T-helper 2 cell treated with Interferon-gamma antibody and Interleukin-4, amounts not matched to agents 5 μg/mL and 100 μg/mL, for 36 hours (primary cell): ENCODE measurements at regions not wholly inside any gene's neighbourhood (a gene's known extent, or its start where the extent isn't known, plus 50 kb on each side); places are given as distances from the start of the nearest gene placed in this dataset.

ENCODE experiments used
- DNase-seq: peaks from one replicate; pipeline ENCODE4 v3.0.0; 2021; ENCODE audit warnings: low spot score
- H3K27ac Mint-ChIP-seq: one replicate; pipeline ENCODE4 v1.8.0; 2021; ENCODE audit warnings: mild to moderate bottlenecking, mixed read lengths
- H3K27me3 Mint-ChIP-seq: one replicate; pipeline ENCODE4 v1.8.0; 2021; ENCODE audit warnings: low read depth, mixed read lengths
- H3K36me3 Mint-ChIP-seq: one replicate; pipeline ENCODE4 v1.8.0; 2021; ENCODE audit warnings: low read depth, mixed read lengths
- H3K4me1 Mint-ChIP-seq: one replicate; pipeline ENCODE4 v1.8.0; 2021; ENCODE audit warnings: low read depth, mixed read lengths
- H3K4me3 Mint-ChIP-seq: one replicate; pipeline ENCODE4 v1.8.0; 2022; ENCODE audit warnings: mild to moderate bottlenecking, moderate library complexity, mixed read lengths
- H3K9me3 Mint-ChIP-seq: one replicate; pipeline ENCODE4 v1.8.0; 2021; ENCODE audit warnings: mixed read lengths

DNA sequence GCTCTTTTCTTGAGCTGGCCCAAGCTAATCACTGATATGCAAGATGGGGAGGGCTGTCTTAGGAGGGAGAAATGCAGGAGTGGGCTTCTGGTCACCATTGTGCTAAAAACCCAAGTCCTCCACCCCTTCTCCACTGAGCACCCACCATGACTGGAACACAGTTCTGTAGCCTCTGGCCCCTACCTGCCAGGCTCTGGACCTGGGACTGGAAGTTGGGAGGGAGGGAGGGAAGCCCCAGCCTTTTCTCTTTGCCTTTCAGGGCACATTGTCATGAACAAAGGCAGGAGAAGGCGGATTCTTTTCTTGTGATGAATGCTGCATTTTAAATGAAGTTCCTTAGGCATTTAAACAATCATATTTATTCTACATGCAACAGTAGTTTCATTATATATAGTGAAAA lies 559.1 kb upstream of the TRPC7 start:
- H3K27me3 Mint-ChIP-seq: no peaks in the 10 kb centered on the region
- H3K27ac Mint-ChIP-seq: no peak overlapping the region
- no peaks in the 10 kb centered on the region for H3K36me3 Mint-ChIP-seq
- H3K4me1 Mint-ChIP-seq: no peaks in the 10 kb centered on the region
- H3K9me3 Mint-ChIP-seq: peaks cover 7% of the 10 kb centered on the region
- no peak for DNase-seq
- H3K4me3 Mint-ChIP-seq: no peak overlapping the region

DNA sequence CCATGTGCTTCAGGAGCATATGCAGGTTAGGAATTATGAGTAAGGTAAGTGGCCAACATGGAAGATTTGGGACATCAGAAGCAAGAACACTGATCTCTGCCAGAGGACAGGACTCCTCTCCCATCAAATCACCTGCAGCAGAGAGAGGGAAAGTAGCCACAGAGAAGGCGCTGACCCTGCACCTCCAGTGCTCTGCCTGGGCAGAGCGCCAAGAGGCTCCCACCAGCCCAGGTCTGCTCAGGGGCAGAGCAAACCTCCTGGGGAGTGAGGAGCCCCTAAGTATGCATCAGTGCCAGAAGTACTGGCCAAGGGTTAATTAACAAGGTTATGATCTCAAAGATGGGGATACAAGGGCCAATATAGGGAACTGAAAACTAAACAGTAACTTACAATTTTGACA lies 545.3 kb upstream of the TRPC7 start:
- H3K9me3 Mint-ChIP-seq: no peaks in the 10 kb centered on the region
- DNase-seq: no peak
- H3K36me3 Mint-ChIP-seq: no peaks in the 10 kb centered on the region
- H3K27ac Mint-ChIP-seq: no peak overlapping the region
- no peaks in the 10 kb centered on the region for H3K27me3 Mint-ChIP-seq
- no peaks in the 10 kb centered on the region for H3K4me1 Mint-ChIP-seq
- H3K4me3 Mint-ChIP-seq: no peak overlapping the region

DNA sequence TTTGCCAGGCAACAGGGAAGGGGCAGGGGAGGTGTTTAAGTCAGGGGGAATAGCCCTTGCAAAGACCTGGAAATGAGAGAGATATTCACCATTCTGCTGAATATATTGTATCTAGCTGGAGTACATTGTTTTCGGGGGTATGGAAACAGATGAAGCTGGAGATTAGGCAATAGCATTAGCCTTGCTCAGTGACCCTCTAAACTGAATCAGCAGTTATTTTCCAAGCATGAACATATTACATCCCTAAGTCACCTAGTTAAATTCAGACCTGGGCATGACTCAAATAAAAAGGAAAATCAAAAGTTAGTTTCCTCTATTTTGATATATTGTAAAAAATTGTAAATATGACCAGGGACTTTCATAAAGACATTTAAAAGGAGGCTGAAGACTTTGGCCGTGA lies 544.6 kb upstream of the TRPC7 start:
- no peaks in the 10 kb centered on the region for H3K36me3 Mint-ChIP-seq
- H3K27ac Mint-ChIP-seq: no peak overlapping the region
- H3K27me3 Mint-ChIP-seq: no peaks in the 10 kb centered on the region
- H3K4me3 Mint-ChIP-seq: no peak overlapping the region
- no peak for DNase-seq
- no peaks in the 10 kb centered on the region for H3K4me1 Mint-ChIP-seq
- no peaks in the 10 kb centered on the region for H3K9me3 Mint-ChIP-seq

DNA sequence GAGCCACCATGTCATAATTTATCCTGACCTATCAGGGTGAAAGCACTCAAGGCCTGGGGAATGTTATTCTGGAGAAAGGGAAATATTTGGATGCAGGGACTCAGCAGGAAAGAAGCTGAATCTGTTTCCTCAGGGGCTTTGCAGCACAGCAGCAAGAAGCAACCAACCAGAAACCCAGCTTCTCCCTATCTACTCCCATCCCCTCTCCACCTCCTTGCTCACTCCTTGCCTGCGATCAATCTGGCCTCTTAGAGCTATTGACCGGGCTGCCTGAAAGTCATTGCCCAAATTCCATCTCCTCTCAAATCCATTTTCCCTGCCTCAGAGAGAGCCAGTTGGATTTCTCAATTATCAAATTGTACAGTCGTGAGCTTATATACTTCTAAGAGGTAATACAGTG lies 542.0 kb upstream of the TRPC7 start:
- Mint-ChIP-seq H3K4me3 (no peak overlapping the region), H3K27me3 (no peaks in the 10 kb centered on the region), H3K4me1 (no peaks in the 10 kb centered on the region), H3K9me3 (no peaks in the 10 kb centered on the region), H3K27ac (no peak overlapping the region), H3K36me3 (no peaks in the 10 kb centered on the region)
- no peak for DNase-seq

DNA sequence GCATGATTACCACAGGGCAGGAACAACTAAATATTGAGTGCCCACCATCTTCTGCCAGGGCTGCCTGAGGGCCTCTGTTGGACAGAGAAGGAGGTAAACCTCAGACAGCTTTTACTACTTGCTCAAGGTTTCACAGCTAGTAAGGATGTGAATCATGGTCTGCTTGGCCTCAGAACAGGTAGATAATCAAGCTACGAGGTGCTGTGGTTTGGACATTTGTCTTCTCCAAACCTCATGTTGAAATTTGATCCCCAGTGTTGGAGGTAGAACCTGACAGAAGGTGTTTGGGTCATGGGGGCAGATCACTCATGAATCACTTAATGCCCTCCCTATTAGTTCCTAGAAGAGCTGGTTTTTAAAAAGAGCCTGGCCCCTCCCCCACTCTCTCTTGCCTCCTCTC lies 541.2 kb upstream of the TRPC7 start:
- no peak overlapping the region for H3K27ac Mint-ChIP-seq
- no peaks in the 10 kb centered on the region for H3K36me3 Mint-ChIP-seq
- no peak overlapping the region for H3K4me3 Mint-ChIP-seq
- H3K9me3 Mint-ChIP-seq: no peaks in the 10 kb centered on the region
- H3K4me1 Mint-ChIP-seq: no peaks in the 10 kb centered on the region
- no peaks in the 10 kb centered on the region for H3K27me3 Mint-ChIP-seq
- DNase-seq: no peak

DNA sequence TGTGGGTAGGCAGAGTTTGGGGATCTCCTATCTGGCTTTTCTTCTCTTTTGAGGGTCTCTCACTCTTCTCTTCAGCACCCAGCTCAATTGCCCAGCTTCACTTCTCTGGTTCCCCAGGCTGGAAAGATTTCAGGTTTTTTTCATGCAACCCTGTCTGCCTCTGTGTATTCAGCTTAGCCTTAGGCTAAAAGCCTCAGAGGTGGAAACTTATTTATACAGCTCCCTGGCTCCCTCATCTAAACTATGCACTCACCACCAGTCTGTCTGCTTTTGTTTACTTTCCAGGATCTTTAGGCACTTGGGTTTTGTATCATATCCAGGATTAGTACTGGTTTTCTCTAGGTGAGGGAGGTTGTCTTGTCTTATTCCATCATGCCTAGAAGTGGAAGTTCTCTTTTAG lies 540.2 kb upstream of the TRPC7 start:
- Mint-ChIP-seq H3K27ac (no peak overlapping the region), H3K9me3 (no peaks in the 10 kb centered on the region), H3K27me3 (no peaks in the 10 kb centered on the region), H3K36me3 (no peaks in the 10 kb centered on the region), H3K4me3 (no peak overlapping the region), H3K4me1 (no peaks in the 10 kb centered on the region)
- no peak for DNase-seq

DNA sequence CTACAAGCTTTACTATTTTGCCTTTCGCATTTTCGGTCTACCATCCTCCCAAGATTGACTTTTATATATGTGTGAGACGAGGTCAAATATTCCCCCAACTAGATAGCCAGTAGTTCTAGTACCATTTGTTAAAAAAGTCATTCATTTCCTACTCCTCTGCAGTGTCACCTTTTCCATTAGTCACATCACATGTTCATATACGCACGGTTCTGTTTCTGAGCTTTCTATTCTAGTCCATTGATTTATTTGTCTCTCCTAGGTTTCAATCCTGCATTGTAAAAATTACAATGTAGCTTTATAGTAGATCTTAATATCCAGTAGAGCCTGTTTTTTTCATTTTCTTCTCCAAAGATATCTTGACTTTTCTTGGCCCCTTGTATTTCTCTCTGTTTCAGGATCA lies 528.7 kb upstream of the TRPC7 start:
- Mint-ChIP-seq H3K27me3 (no peaks in the 10 kb centered on the region), H3K4me3 (no peak overlapping the region), H3K27ac (no peak overlapping the region), H3K4me1 (no peaks in the 10 kb centered on the region), H3K36me3 (no peaks in the 10 kb centered on the region), H3K9me3 (peaks cover 4% of the 10 kb centered on the region)
- DNase-seq: no peak

DNA sequence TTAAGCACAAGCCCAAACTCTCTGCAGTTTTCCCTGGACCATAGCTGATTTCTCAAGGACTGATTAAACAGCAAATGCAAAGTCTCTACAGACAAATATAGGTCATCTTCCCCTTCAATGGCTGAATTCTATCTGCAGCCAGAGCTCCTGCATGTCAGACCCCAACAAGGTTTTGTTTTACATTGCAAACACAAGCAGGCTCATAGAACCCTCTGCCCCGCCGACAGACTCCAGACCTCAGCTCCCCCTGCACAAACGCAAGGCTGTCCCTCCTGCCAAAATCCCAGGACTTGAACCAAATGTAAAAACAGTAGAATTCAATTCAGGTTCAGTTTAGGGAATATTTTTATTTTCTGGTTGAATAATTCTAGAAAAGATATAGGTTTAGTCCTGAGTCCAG lies 526.7 kb upstream of the TRPC7 start:
- Mint-ChIP-seq H3K36me3 (no peaks in the 10 kb centered on the region), H3K27me3 (no peaks in the 10 kb centered on the region), H3K27ac (no peak overlapping the region), H3K4me1 (no peaks in the 10 kb centered on the region), H3K4me3 (no peak overlapping the region), H3K9me3 (no peaks in the 10 kb centered on the region)
- DNase-seq: no peak

DNA sequence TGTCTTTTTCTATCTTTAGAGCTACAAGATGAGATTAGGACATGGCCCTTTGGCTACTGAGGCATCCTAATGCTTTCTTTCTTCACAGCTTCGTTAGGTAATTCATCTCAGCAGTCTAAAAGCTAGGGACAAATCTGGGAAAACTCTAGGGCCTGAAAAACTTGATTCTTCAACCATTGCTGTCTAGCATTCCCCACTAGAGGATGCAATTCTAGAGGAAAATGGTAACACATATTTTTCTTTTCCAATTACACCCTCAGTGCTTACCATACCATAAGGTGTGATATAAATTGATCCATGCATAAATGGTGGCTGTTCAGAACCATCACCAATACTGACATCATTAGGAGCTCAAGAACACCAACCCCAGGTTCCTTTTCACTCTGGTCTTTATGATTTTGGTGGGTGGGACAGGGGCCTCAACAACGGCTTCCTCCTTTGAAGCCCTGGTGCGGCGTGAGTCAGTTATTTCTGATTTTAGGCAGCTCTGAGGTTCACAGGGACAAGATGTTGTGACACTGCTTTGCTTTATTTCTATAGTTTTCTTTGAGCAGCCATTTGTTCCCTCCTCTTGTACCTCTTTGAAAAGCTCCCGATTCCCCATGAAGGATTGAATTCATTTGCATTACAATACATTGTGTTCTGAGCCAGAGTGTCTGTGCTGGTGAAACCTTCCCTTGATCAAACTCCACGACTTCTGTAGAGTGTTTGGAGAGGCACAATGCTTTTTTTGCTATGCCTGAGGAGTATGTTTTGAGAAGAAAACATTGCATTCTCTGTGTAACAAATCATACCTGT lies 526.0 kb upstream of the TRPC7 start:
- no peaks in the 10 kb centered on the region for H3K4me1 Mint-ChIP-seq

GRCh38 chr5:136890431-136891148 lies 525.2 kb upstream of the TRPC7 start:
- Mint-ChIP-seq H3K36me3 (no peaks in the 10 kb centered on the region), H3K27me3 (no peaks in the 10 kb centered on the region), H3K4me3 (no peak overlapping the region), H3K9me3 (no peaks in the 10 kb centered on the region), H3K27ac (no peak overlapping the region), H3K4me1 (no peaks in the 10 kb centered on the region)
- no peak for DNase-seq

More for the DNA sequence above, 526.0 kb upstream of the TRPC7 start:
- Mint-ChIP-seq H3K9me3 (no peaks in the 10 kb centered on the region), H3K4me3 (no peak overlapping the region), H3K36me3 (no peaks in the 10 kb centered on the region), H3K27ac (no peak overlapping the region), H3K27me3 (no peaks in the 10 kb centered on the region)
- DNase-seq: no peak

- no peaks in the 10 kb centered on the region for H3K36me3 Mint-ChIP-seq
- no peaks in the 10 kb centered on the region for H3K4me1 Mint-ChIP-seq
- no peaks in the 10 kb centered on the region for H3K27me3 Mint-ChIP-seq
- no peak overlapping the region for H3K27ac Mint-ChIP-seq
- DNase-seq: no peak
- peaks cover 7% of the 10 kb centered on the region for H3K9me3 Mint-ChIP-seq
- no peak overlapping the region for H3K4me3 Mint-ChIP-seq
These were observed 521.3 kb upstream of the TRPC7 start for GRCh38 chr5:136886608-136887007.

DNA sequence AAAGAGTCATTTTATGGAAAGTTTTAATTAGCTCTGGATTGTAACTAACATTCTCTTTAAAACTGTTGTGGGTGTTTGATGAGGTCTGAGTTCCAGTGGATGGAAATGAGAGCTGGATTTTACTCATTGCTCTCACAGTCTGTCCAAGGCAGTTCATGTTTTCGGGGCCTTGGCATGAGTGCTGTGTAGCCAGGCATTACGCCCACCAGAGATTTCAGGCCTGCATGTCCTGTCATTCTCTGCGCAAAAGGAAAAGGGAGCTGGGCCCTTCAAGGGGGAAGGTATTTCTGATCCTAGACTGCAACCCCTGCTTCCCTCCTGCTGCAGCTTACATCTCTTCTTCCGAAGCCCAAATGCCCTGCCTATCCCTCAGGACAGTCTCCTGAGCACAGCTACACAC lies 499.6 kb upstream of the TRPC7 start:
- Mint-ChIP-seq H3K27ac (no peak overlapping the region), H3K27me3 (no peaks in the 10 kb centered on the region), H3K4me1 (no peaks in the 10 kb centered on the region), H3K36me3 (no peaks in the 10 kb centered on the region), H3K9me3 (no peaks in the 10 kb centered on the region), H3K4me3 (no peak overlapping the region)
- DNase-seq: no peak

DNA sequence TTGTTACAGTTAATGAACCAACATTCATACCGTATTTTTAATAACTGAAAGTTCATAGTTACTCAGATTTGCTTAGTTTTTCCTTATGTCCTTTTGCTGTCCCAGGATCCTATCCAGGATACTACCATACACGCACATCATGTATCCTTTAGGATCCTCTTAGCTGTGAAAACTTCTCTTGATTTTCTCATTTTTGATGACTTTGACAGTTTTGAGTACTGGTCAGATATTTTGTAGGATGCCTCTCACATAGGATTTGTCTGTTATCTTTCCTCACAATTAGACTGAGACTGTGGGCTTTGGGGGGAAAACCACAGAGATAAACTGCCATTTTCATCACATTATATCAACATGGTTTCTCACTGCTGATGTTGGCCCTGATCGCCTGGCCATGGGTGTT lies 491.3 kb upstream of the TRPC7 start:
- no peak for DNase-seq
- Mint-ChIP-seq H3K27me3 (no peaks in the 10 kb centered on the region), H3K36me3 (no peaks in the 10 kb centered on the region), H3K27ac (no peak overlapping the region), H3K4me1 (no peaks in the 10 kb centered on the region), H3K9me3 (peaks cover 4% of the 10 kb centered on the region), H3K4me3 (no peak overlapping the region)

DNA sequence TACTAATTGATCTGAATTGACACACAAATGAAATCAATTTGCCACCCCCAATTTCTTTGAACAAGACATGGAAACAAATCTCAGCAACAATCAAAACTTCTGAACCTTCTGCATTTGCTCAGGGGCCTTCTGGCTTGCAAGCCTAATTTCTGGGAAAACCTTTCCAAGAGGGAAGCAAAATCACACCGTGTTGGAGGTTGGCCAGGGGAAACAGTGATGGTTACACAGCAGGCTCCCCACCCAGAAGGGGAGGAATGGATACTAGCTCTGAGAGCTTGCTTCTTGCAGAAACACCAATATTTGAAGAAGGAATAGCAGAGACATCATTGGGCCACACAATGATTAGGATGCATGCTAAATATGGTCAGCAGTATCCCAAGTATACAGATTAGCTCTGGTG lies 488.6 kb upstream of the TRPC7 start:
- H3K27me3 Mint-ChIP-seq: no peaks in the 10 kb centered on the region

GRCh38 chr5:136840601-136841000 lies 475.3 kb upstream of the TRPC7 start:
- H3K4me1 Mint-ChIP-seq: no peaks in the 10 kb centered on the region
- no peaks in the 10 kb centered on the region for H3K36me3 Mint-ChIP-seq
- no peak for DNase-seq
- no peaks in the 10 kb centered on the region for H3K27me3 Mint-ChIP-seq
- no peaks in the 10 kb centered on the region for H3K9me3 Mint-ChIP-seq
- H3K27ac Mint-ChIP-seq: no peak overlapping the region
- no peak overlapping the region for H3K4me3 Mint-ChIP-seq

More for the DNA sequence above, 488.6 kb upstream of the TRPC7 start:
- H3K4me1 Mint-ChIP-seq: no peaks in the 10 kb centered on the region
- H3K36me3 Mint-ChIP-seq: no peaks in the 10 kb centered on the region
- H3K27ac Mint-ChIP-seq: no peak overlapping the region
- H3K9me3 Mint-ChIP-seq: peaks cover 12% of the 10 kb centered on the region
- no peak overlapping the region for H3K4me3 Mint-ChIP-seq
- no peak for DNase-seq
